GM11168 (cell line): ENCODE measurements at regions not wholly inside any gene's neighbourhood (a gene's known extent, or its start where the extent isn't known, plus 50 kb on each side); places are given as distances from the start of the nearest gene placed in this dataset.
"Not testable (repeated sequence)": the region's sequence is repeated elsewhere in the genome, so short reads cannot be mapped to it uniquely, and the experiment has no call there.

Experiments used
- in situ Hi-C: fragments of 300-500 bp; cut with MboI; formaldehyde crosslinking; loops from one replicate; pipeline ENCODE4 v1.12.0; 2022; ENCODE audit warnings: low sequenced_read_pairs; ENCODE audit not compliant: unreplicated experiment

DNA sequence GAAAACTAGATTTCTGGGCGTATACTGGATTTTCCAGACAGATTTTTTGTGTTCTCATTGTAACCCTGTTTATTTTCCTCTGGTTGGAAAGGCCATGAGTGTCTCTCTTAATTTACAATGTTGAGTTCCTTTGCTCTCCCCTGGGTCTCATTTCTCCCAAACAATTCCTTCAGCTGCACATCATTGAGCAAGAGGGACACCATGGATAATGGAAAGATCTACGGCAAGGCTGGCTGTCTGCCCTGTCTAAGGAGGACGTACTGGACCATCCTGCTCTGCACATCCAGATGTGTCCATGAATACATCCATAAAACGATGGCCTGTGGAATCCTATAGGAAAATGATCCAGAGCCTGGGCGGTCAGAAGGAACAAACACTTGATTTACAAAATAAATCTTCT lies 258.1 kb upstream of the MCTP2 start:
- in situ Hi-C loops = no loop called here

DNA sequence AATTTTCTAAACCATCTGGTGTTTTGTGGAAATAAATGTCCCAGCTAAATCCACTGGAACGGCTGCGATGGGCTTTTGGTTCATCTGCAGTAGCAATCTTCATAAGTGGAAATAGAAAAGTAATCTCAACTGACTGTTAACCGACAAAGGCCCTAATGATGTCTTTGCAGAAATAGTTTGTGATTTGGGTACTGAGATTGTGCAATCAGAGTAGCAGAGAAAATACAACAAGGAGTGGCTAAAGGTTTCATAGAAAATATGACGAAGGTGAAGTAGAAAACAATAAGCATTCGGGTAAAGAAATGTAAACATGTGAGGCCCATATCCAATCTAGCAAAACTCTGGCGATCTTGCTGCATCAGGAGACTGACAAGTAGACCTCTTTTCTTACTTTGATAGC lies 262.6 kb upstream of the MCTP2 start:
- in situ Hi-C loops = no loop called here

DNA sequence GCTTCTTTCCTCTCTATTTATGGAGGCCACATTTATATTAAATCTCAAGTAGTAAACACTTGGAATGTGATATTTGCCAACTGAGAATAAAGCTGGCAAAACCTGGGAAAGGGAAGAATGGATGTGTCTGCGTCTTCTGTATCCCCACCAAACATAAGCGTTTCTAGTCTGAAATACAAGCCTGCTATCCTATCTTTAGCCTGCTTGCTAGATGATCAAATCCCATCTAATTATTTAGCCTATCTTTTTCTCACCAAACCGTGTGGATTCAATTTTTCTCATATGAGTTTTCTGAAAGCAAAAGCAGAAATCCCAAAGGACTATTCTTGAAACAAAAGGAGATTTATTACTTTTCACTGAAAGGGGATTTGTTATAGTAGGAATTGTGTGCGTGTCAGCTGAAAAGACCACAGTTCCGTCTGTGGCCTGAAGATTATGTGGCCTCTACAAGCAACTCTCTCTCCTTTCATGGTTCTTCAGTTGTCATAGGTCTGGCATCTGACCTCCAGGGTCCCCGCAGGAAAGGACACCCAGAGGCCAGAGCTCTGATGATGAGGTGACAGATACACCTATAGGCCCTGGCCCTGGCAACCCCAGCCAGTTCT lies 266.0 kb upstream of the MCTP2 start:
- in situ Hi-C loops = no loop called here

DNA sequence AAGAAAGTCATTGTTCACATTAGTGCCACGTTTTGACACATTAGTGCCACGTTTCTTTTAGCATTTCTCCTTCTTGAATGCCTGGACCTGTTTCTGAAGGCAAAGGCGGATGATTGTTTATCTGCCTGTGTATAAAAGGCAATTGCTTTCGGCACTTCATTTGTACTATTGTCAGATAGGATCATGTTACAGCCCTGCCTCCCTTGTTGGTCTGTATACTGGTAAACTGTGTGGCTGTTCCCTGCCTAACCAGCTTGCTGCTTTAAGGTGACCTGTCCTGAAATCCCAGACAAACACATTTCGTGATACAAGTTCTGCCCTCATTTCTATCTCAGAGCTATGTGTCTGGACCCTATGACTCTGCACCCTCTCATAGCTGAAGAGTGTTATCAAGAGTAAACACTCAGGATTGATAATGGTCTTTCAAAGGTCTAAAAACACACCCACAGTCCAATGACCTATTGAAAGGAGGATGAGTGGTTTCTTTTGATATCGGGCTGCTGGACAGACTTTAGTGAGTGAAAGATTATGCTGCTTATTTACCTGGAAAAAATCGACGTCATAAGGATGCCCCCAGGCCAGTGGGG lies 276.3 kb upstream of the MCTP2 start:
- in situ Hi-C loops = no loop called here

DNA sequence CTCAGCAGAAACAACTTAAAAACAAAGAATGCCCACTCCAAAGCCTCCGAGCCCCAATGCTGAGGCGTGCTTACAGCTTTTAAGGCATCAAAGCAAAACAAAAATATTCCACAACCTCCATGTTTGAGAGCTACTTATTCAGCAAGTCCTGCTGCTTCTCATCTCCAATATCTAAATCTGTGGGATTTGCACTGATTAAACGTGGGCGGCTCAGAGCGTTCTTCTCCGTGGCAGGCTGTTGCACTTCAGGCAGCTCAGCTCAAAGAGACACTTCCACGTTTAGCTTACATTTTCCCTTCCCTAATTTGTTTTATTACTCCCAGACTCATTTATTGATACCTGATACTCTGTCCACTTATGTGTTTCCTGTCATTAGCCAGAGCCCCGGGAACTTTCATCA lies 282.6 kb upstream of the MCTP2 start:
- in situ Hi-C loops = no loop called here

DNA sequence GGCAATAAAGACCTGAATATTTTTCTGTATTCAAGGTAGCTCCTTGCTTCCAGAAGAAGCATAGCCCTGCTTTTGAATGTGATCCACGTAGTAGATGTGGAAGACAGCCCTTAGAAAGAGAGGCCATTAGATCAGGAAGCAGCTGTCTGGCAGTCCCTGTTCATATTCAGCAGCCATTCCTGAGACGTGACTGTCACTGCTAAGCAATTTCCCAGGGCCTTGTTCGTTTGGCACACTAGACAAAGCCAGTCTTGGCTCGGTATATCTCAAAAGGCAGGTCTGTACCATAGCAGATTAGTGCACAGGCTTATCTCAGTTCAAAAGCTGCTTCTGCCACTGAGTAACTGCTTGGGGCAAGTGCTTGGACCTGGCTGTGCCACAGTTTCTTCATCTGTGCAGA lies 287.8 kb upstream of the MCTP2 start:
- in situ Hi-C loops = no loop called here

DNA sequence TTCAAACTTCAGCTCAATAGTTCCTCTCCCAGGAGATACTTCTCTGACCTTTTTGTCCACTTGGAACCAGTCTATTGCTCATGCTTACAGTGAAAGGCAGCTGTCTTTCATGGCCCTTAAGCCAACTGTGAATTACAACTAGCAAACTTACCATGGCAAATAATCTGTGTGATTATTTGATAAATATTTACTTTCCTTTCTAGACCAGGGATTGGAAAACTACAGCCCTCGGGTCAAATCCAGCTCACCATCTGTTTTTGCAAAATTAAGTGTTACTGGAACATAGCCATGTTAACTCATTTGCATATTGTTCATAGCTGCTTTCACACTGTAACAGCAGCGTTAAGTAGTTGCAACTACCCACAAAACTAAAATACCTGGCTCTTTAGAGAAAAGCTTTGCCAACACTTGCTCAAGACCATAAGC lies 289.1 kb upstream of the MCTP2 start:
- in situ Hi-C loops = no loop called here

DNA sequence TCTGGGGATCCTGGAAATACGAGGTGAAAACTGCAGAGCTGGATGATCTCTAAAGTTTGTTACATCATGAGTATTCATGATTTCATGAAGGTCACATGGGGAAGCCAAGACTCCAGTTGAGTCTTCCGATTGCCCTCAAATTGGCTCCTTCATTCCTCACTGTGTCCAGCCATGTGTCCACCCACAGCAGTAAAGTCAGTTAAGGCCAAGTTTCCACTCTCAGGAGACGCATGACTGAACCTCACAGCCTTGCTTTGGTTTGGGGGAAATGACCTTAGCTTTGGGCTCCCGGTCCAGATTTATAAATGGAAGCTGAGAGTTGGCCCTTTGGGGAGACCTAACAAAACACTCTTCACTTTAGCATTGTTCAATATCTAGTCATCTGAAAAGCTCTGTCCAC lies 289.7 kb upstream of the MCTP2 start:
- in situ Hi-C loops = no loop called here

DNA sequence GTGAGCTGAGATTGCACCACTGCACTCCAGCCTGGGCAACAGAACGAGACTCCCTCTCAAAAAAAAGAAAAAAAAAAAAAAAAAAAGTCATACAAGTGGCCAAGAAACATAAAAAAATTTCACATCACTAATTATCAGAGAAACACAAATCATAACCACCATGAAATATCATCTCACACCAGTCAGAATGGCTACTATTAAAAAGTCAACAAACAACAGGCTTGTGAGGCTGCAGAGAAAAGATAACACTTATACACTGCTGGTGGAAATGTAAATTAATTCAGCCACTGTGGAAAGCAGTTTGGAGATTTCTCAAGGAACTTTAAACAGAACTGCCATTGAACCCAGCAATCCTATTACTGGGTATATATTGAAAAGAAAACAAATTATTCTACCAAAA lies 291.1 kb upstream of the MCTP2 start:
- in situ Hi-C loops = no loop called here

DNA sequence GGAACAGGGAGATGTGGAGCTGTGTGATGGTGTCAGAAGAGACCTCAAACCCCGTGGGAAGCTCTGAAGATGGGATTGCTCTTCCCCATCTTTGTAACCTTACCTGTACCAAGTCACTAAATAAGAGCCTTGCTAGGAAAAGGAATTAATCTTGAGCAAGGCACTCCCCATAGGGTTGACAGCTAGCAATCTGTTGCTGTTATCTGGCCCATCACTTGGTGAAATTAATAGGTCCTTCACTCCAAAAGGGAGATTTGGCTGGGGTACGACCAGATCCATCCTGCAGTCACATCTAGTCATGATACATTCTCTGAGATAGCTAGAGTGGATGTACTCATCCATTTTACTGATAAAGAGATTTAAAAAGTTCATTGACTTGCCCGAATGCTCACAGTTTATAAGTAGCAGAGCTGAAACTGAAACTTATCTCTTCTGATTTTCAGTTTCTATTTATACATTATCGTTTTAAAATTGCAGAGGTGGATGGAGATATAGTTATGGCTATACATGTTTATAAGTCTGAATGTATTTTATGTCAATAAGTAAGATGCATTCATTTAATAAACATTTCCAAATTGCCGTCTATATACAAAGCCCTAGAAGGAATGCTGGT lies 299.1 kb upstream of the MCTP2 start:
- in situ Hi-C loops = no loop called here

DNA sequence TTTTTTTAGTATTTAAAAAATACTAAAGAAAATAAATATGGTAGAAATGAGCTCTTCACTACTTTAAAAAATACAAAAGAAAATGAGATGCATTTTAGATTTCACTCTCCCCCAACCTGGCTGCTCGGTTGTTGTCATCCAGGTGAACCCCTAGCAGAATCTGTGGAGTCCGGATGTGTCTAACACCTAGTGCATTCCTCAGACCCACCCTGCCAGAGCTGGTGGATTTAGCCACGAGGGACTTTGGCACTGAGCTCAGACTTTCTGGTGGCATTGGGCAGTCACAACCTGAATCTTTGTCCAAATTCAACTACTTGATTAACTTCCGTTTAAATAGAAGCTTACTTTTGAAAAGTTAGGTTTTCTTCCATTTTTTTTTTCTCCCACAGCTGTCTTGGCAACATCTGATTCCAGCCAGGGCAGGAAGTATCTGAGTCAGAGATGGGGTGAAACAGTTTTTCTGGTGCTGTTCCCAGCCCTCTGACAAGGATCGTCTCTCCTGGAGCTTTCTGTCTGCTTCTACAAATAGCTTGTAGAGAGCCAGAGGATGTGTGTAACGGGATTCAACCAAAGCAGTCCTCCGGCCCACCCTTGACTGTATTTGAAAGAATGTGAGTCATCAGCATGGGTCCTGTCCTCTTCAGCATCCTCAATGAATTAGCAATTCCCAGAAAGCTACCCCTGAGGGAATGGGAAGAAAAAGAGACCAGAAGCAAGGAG lies 301.8 kb upstream of the MCTP2 start:
- in situ Hi-C loops = no loop called here

DNA sequence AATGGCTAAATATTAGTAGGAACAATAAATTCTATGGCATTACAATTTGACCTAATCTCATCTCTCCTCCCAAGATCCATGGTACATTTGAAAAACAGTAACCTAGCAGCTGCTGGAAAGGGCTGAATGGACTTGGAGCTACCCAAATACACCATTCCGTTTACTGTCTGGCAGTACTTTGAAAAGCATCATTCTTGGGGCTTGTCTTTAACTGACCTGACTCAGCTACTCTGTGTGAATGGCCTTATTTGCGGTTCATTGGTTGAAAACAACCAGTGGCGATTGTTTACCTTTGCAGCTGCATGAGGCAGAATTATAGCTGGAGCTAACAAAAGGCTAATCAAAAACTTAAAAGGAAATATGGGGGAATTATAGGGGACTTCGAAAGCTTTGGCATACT lies 311.2 kb upstream of the MCTP2 start:
- in situ Hi-C loops = no loop called here

DNA sequence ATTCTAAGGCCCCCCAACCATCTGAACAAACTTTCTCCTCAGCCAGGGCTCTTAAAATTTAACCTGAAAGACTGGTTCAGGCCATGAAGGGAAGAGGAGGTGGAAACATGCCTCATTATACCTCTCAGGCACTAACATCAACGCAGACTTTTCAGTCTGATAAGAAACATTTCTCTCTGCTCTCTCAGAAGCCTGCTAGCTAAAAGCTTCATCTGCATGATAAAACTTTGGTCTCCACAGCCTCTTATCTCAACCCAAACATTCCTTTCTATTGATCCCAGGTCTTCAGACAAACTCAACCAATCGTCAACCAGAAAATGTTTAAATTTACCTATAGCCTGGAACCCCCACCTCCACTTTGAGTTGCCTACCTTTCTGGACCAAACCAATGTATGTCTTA lies 312.6 kb upstream of the MCTP2 start:
- in situ Hi-C loops = not testable (repeated sequence)

DNA sequence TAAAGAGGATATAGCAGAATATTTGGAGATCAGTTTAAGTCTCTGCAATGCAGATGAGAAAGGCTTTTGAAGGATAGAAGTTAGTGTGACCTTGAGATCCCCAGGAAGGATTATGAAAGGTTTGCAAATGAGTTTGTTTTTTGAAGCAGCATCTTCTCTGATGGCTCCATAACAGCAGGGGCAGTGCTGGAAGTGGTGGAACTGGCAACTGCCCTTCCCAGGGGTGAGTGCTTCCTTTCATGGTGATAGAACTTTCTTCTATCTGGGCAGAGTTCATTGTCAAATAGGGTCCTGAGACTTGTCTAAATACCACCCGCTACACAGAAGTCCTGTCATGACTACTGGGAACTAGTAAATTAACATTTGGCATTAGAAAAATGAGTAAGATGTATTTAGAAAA lies 314.2 kb upstream of the MCTP2 start:
- in situ Hi-C loops = no loop called here

DNA sequence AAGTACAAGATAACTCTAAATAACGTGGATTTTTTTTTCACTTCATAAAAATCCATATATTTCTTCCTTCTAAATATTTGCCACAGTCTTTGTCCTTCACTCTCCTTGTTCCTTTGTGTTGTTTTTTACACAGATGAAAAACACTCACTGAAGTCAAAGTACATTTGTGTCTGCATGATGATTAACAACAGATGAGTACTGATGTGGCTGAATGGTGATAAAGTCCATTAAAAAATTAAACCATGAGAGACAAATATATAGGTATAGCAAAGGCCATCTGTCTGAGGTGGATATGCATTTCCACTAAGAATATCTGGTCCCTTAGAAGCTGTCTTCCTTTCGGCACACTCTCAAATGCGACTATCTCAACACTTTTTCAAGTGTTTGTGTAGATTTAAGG lies 317.5 kb upstream of the MCTP2 start:
- in situ Hi-C loops = no loop called here

DNA sequence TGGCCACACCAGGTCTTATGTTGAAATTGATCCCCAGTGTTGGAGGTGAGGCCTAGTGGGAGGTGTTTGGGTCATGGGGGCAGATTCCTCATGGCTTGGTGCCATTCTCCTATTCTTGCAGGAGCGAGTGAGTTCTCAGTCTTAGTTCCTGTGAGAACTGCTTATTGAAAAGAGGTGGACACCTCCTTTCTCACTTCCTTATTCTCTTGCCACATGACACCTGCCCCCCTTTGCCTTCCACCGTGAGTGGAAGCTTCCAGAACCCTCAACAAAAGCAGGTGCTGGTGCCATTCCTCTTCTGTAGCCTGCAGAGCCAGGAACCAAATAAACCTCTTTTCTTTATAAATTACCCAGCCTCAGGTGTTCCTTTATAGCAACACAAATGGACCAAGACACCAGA lies 318.1 kb upstream of the MCTP2 start:
- in situ Hi-C loops = no loop called here

DNA sequence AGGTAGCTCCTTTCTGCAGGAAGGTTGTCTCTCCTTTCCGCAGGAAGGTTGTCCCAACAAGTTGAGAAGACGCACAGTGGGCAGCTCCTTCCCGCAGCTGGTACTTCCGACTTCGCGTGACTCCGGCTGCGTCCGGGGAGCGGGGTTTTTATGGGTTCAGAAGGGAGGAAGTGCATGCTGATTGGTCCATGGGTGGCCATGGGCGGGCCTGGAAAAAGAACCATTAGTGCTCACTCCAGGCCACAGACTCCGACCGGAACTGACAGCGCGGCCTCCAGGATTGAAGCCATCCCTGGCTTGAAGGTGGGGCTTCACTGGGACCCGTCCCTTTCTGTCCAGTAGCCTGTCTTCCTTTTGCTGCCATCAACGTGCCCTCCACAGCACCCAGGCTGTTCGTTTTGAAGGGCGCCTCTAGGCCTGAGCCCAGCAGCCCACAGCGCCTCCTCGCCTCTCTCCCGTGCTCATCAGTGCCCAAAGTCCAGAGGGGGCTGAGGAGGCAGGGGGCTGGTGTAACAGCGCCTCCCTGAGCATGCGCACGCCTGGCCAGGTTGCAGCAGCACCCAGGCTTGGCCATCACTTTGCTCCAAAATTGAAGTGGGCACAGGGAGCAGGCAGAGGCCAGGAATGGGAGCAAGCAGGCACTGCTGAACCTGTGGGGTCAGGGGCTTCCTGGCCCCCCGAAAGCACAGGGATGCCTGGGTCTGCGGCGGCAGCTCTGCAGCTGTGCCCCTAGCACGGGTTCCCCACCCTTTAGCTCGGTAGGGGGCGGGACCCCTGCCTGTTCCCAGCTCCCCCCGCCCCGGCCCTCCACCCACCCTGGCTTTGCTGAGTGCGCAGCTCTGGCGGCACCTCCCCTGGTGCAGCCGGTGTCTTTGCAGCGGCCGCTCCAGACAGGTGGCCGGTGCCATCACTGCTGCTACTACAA lies 330.6 kb upstream of the MCTP2 start:
- in situ Hi-C loops = no loop called here

DNA sequence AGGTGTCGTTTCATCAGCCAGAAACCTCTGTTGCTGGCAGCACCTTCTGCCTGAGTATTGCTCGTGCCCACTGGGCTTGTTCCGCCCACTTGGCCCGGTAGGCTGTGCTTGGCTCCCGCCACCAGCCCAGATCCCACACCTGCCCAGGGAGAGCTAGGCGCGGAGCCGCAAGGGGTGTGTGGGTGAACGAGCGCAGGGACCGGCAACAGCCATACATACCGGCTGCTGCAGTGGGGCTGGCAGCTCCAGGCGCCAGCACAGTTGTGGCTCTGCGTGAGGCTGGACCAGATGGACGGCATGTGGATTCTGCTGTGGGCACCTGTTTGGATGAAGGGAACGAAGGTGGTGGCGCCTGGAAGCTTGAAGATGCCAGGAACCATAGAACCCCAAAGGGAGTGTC lies 331.5 kb upstream of the MCTP2 start:
- in situ Hi-C loops = no loop called here

DNA sequence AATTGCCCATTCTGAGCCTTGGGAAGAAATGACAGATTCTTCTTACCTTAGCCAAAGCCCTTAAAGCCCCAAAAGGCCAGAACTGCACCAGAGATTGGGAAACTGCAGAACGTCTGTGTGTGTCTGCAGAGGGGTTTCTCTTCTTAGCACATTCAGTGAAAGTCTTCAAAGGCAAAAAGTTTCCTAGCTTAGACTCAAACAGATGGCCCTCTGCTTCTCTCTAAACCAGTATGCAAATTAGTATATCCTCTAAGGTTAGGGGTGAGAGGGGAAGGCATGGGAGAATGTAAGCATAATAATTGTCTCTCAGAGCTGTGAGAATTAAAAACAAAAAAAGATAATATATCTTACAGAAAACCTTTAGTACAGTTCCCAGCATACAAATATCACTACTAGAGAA lies 334.0 kb upstream of the MCTP2 start:
- in situ Hi-C loops = no loop called here

DNA sequence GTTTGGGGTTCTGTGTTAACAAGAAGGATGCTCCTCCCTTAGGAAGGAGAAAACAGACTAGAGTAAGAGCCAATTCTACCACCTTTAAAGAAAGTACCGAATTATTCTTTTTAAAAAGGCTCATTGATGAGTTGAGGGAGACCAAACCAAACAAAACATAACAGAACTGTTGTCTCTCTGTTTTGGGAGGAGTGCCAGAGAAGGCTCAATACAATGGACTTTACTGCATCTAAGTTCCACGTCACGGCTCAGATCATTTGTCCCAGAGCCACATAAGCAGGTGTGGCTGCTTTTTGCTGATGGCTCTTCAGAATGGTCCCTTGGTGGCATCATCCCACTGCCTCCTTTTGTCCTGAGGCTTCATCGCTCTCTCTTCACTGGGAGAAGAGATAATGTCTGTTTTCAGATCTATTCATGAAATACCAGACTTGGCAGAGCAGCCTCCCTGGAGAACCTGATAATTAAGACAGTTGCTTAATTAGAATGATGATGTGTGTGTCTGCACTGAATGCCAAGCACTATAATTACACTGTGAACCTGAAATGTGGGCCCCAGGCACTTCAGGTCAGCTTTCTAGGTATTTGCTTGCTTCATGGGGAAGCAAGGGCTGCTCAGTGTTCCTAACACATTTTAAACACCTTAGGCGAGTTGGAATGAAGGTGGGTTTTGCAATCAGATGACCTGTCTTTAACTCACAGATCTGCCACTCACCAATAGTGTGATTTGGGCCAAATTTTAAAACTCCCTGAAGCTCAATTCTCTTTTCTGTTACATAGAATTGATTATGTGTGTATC lies 335.2 kb upstream of the MCTP2 start:
- in situ Hi-C loops = no loop called here
